Panc1 (cell line): ENCODE measurements at regions not wholly inside any gene's neighbourhood (a gene's known extent, or its start where the extent isn't known, plus 50 kb on each side); places are given as distances from the start of the nearest gene placed in this dataset.

Experiments used
- ATAC-seq: fragments of 200-7000 bp; cut with Tn5 transposase; 2 replicates; pipeline ENCODE4 v1.9.1; 2020; ENCODE audit warnings: mild to moderate bottlenecking, moderate library complexity
- BruUV-seq: library from RNA; stranded (reverse); fragments of 400-500 nt; replicated peaks from 2 replicates; lab custom pipeline; 2021; lab: Mats Ljungman, UMichigan
- CTCF ChIA-PET: fragments of 300-600 bp; sonication (Branson Sonifier 250); formaldehyde crosslinking; loops from one replicate; lab custom pipeline; 2022; ENCODE audit warnings: antibody characterized with exemption; lab: Charles Lee
- POLR2A ChIA-PET: fragments of 300-600 bp; sonication (Branson Sonifier 250); formaldehyde crosslinking; loops from one replicate; lab custom pipeline; 2022; ENCODE audit warnings: antibody characterized with exemption; lab: Charles Lee
- DNase-seq: peaks from one replicate; pipeline ENCODE4 v3.0.0-alpha.2; 2010; ENCODE audit warnings: low read depth, low spot score
- H3K27ac ChIP-seq: 2 replicates; pipeline ENCODE4 v1.5.1; 2011; ENCODE audit warnings: mild to moderate bottlenecking, low read length, inconsistent platforms
- H3K27me3 ChIP-seq: fragments of 200-500 bp; sonication (Bioruptor generic); 2 replicates; pipeline ENCODE4 v1.6.0; 2014; ENCODE audit warnings: low read length, inconsistent platforms; ENCODE audit not compliant: control insufficient read depth, insufficient read depth
- H3K36me3 ChIP-seq: fragments of 200-500 bp; sonication (Bioruptor generic); 2 replicates; pipeline ENCODE4 v1.5.1; 2014; ENCODE audit warnings: inconsistent platforms, mild to moderate bottlenecking, low read length, moderate library complexity; ENCODE audit not compliant: control insufficient read depth, insufficient read depth
- H3K4me1 ChIP-seq: 2 replicates; pipeline ENCODE4 v1.5.1; 2011; ENCODE audit warnings: inconsistent platforms, mild to moderate bottlenecking, low read length, moderate library complexity; ENCODE audit not compliant: control insufficient read depth, insufficient read depth
- H3K4me3 ChIP-seq, 2 experiments: 2 replicates each; pipeline ENCODE4 v1.5.1; 2011 to 2012; ENCODE audit warnings: low read depth in 2 of 2, low read length in 2 of 2, mild to moderate bottlenecking in 2 of 2, inconsistent platforms in 1 of 2, moderate library complexity in 1 of 2
- H3K9me3 ChIP-seq: fragments of 200-500 bp; sonication (Bioruptor generic); 2 replicates; pipeline ENCODE4 v1.5.1; 2014; ENCODE audit warnings: low read depth, mild to moderate bottlenecking, inconsistent platforms, low read length, moderate library complexity; ENCODE audit not compliant: control insufficient read depth, insufficient read depth
- CTCF ChIP-seq: fragments of 450-650 bp; IDR thresholded peaks from 2 replicates; pipeline ENCODE4 v1.5.1; 2017; ENCODE audit warnings: mild to moderate bottlenecking
- POLR2AphosphoS5 ChIP-seq: IDR thresholded peaks from 2 replicates; pipeline ENCODE4 v1.6.1; 2012; ENCODE audit warnings: mild to moderate bottlenecking, low read depth, low read length, moderate library complexity
- REST ChIP-seq, 2 experiments: IDR thresholded peaks; 2 replicates each; pipeline ENCODE4 v1.6.1; 2011 to 2012; ENCODE audit warnings: low read depth in 2 of 2, control low read depth in 1 of 2, low read length in 1 of 2, mild to moderate bottlenecking in 1 of 2, moderate library complexity in 1 of 2; ENCODE audit not compliant: insufficient read depth in 1 of 2
- SIN3A ChIP-seq: IDR thresholded peaks from 2 replicates; pipeline ENCODE4 v1.6.1; 2012; ENCODE audit warnings: low read depth, mild to moderate bottlenecking, low read length, moderate library complexity, borderline replicate concordance; ENCODE audit not compliant: insufficient read depth
- TCF7L2 ChIP-seq: IDR thresholded peaks from 2 replicates; pipeline ENCODE4 v1.6.1; 2011; ENCODE audit warnings: mild to moderate bottlenecking, low read depth, low read length, inconsistent platforms
- in situ Hi-C: cut with HindIII; loops from 2 replicates; pipeline ENCODE4 v1.10.0; 2016; ENCODE audit warnings: low sequenced_read_pairs, low pct_unique_long_range_greater_than_20kb
- intact Hi-C: fragments of 100-400 bp; cut with micrococcal nuclease; formaldehyde crosslinking; loops from one replicate; pipeline ENCODE4 v1.10.0; 2022; ENCODE audit not compliant: unreplicated experiment

- DNase-seq (no peak), ATAC-seq (no peak)
- POLR2A ChIA-PET: no interaction called here
- H3K9me3 ChIP-seq: no peaks in the 10 kb centered on the region
- H3K27me3 ChIP-seq: no peaks in the 10 kb centered on the region
- H3K4me3 ChIP-seq: no peak overlapping the region
- no peak for TF ChIP-seq TCF7L2
- TF ChIP-seq REST (IDR thresholded peaks at IDR 0.05; ENCODE audit: insufficient read depth in 1 of 2, low read depth in 2 of 2, low read length in 1 of 2): no peak
- no peak for TF ChIP-seq POLR2AphosphoS5
- TF ChIP-seq SIN3A: no peak
- TF ChIP-seq CTCF: no peak
- intact Hi-C loops (no loop called here), in situ Hi-C loops (no loop called here)
- H3K4me1 ChIP-seq: no peaks in the 10 kb centered on the region
- BruUV-seq: no TSS peak
- CTCF ChIA-PET: no interaction called here
- H3K36me3 ChIP-seq: no peaks in the 10 kb centered on the region
- H3K27ac ChIP-seq: no peak overlapping the region
Measured at GRCh38 chr13:83286737-83287136, 595.5 kb downstream of the SLITRK1 start.

- Histone ChIP-seq H3K4me1 (no peaks in the 10 kb centered on the region), H3K27ac (no peak overlapping the region), H3K4me3 (no peak overlapping the region), H3K9me3 (no peaks in the 10 kb centered on the region), H3K27me3 (no peaks in the 10 kb centered on the region), H3K36me3 (no peaks in the 10 kb centered on the region)
- in situ Hi-C loops (no loop called here), intact Hi-C loops (no loop called here)
- CTCF ChIA-PET: no interaction called here
- BruUV-seq: no TSS peak
- TF ChIP-seq SIN3A (no peak), TCF7L2 (no peak), POLR2AphosphoS5 (no peak), CTCF (no peak), REST (IDR thresholded peaks at IDR 0.05; ENCODE audit: insufficient read depth in 1 of 2, low read depth in 2 of 2, low read length in 1 of 2) (no peak)
- POLR2A ChIA-PET: no interaction called here
- ATAC-seq (no peak), DNase-seq (no peak)
Measured at GRCh38 chr13:83281654-83282053, 600.6 kb downstream of the SLITRK1 start.
